Caco-2 (cell line): ENCODE measurements at regions not wholly inside any gene's neighbourhood (a gene's known extent, or its start where the extent isn't known, plus 50 kb on each side); places are given as distances from the start of the nearest gene placed in this dataset.

Experiments used
- BruUV-seq: library from RNA; stranded (reverse); fragments of 400-500 nt; replicated peaks from 2 replicates; lab custom pipeline; 2021; lab: Mats Ljungman, UMichigan
- CTCF ChIA-PET: fragments of 300-600 bp; sonication (Branson Sonifier 250); formaldehyde crosslinking; loops from one replicate; lab custom pipeline; 2022; ENCODE audit warnings: antibody characterized with exemption; lab: Charles Lee
- POLR2A ChIA-PET: fragments of 300-600 bp; sonication (Branson Sonifier 250); formaldehyde crosslinking; loops from one replicate; lab custom pipeline; 2022; ENCODE audit warnings: antibody characterized with exemption; lab: Charles Lee
- DNase-seq, 2 experiments: peaks; one replicate each; pipeline versions ENCODE4 v3.0.0 to v3.0.0-alpha.2; 2020 to 2022
- H3K27me3 ChIP-seq: replicated peaks from 2 replicates; pipeline ENCODE4 v1.6.0; 2011; ENCODE audit warnings: low read length; ENCODE audit not compliant: control insufficient read depth, insufficient read depth
- H3K36me3 ChIP-seq: 2 replicates; pipeline ENCODE4 v1.5.1; 2011; ENCODE audit warnings: low read length; ENCODE audit not compliant: control insufficient read depth, insufficient read depth
- H3K4me1 ChIP-seq: fragments of 250-450 bp; sonication (Bioruptor Pico); 2 replicates; pipeline ENCODE4 v1.5.1; 2020; ENCODE audit warnings: mild to moderate bottlenecking
- H3K4me3 ChIP-seq: 2 replicates; pipeline ENCODE4 v1.5.1; 2011; ENCODE audit warnings: low read depth, mild to moderate bottlenecking, control low read depth, low read length
- H3K9me3 ChIP-seq: fragments of 250-450 bp; sonication (Bioruptor Pico); 2 replicates; pipeline ENCODE4 v1.5.1; 2020; ENCODE audit warnings: mild to moderate bottlenecking, moderate library complexity
- H3K27ac Mint-ChIP-seq: one replicate; pipeline ENCODE4 v1.8.0; 2022; ENCODE audit warnings: mixed read lengths; ENCODE audit not compliant: unreplicated experiment
- H3K27me3 Mint-ChIP-seq: one replicate; pipeline ENCODE4 v1.8.0; 2022; ENCODE audit warnings: mixed read lengths; ENCODE audit not compliant: insufficient read depth, unreplicated experiment
- H3K36me3 Mint-ChIP-seq: one replicate; pipeline ENCODE4 v1.8.0; 2022; ENCODE audit warnings: mild to moderate bottlenecking, mixed read lengths; ENCODE audit not compliant: insufficient read depth, unreplicated experiment
- H3K4me1 Mint-ChIP-seq: one replicate; pipeline ENCODE4 v1.8.0; 2022; ENCODE audit warnings: low read depth, mixed read lengths; ENCODE audit not compliant: unreplicated experiment
- H3K4me3 Mint-ChIP-seq: one replicate; pipeline ENCODE4 v1.8.0; 2022; ENCODE audit warnings: mild to moderate bottlenecking, moderate library complexity, mixed read lengths; ENCODE audit not compliant: unreplicated experiment
- H3K9me3 Mint-ChIP-seq: one replicate; pipeline ENCODE4 v1.8.0; 2022; ENCODE audit warnings: mixed read lengths; ENCODE audit not compliant: unreplicated experiment
- intact Hi-C: fragments of 100-400 bp; cut with micrococcal nuclease; formaldehyde crosslinking; loops from one replicate; pipeline ENCODE4 v1.10.0; 2022; ENCODE audit not compliant: unreplicated experiment
- TF ChIP-seq, protein P1 (sequence below), 2 experiments: fragments of 200-600 bp in 1 of 2; IDR thresholded peaks; 1 replicate in 1 of 2; 2 replicates in 1 of 2; pipeline versions ENCODE4 v1.5.1 to v1.8.0; 2011 to 2022; ENCODE audit warnings: antibody characterized with exemption in 1 of 2, control low read depth in 1 of 2, inconsistent platforms in 1 of 2, low read depth in 1 of 2, low read length in 1 of 2, mild to moderate bottlenecking in 1 of 2, moderate library complexity in 1 of 2; ENCODE audit not compliant: insufficient read depth in 1 of 2, severe bottlenecking in 1 of 2, unreplicated experiment in 1 of 2

DNA sequence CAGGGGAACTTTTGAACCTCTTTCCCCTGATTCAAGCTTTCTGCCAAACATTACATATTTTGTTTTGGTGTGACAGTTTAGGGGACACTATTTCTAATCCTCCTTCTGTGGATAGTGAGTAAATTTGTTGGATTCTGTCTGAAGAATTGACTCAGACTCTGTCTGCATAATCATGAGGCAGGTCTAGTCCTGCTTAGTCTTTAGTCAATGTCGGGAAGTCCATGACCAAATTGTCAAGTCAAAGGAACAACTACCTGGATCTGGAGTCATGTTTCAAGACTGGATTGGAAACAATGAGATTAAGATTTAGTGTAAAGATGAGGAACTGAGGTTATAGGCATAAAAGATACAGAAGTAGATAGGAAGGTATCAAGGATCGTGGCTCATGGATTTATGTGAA is 100.9 kb downstream of the MAGEB17 start:
- no peaks in the 10 kb centered on the region for H3K9me3 Mint-ChIP-seq
- Histone ChIP-seq H3K27me3 (no peaks in the 10 kb centered on the region), H3K4me3 (no peak overlapping the region), H3K4me1 (no peaks in the 10 kb centered on the region), H3K9me3 (no peaks in the 10 kb centered on the region), H3K36me3 (no peaks in the 10 kb centered on the region)
- no TSS peak for BruUV-seq
- ChIA-PET CTCF (interaction anchor here (0.6 kb wide), 1 partner anchor 362 kb away, joined by 5 read pairs; no protein-coding TSS in a partner anchor), POLR2A (no interaction called here)
- intact Hi-C loops: no loop called here
- no peaks in the 10 kb centered on the region for H3K36me3 Mint-ChIP-seq
- no peak overlapping the region for H3K27ac Mint-ChIP-seq
- H3K4me1 Mint-ChIP-seq: no peaks in the 10 kb centered on the region
- H3K27me3 Mint-ChIP-seq: peaks cover 3% of the 10 kb centered on the region
- DNase-seq: no peak
- TF ChIP-seq, protein P1, sequence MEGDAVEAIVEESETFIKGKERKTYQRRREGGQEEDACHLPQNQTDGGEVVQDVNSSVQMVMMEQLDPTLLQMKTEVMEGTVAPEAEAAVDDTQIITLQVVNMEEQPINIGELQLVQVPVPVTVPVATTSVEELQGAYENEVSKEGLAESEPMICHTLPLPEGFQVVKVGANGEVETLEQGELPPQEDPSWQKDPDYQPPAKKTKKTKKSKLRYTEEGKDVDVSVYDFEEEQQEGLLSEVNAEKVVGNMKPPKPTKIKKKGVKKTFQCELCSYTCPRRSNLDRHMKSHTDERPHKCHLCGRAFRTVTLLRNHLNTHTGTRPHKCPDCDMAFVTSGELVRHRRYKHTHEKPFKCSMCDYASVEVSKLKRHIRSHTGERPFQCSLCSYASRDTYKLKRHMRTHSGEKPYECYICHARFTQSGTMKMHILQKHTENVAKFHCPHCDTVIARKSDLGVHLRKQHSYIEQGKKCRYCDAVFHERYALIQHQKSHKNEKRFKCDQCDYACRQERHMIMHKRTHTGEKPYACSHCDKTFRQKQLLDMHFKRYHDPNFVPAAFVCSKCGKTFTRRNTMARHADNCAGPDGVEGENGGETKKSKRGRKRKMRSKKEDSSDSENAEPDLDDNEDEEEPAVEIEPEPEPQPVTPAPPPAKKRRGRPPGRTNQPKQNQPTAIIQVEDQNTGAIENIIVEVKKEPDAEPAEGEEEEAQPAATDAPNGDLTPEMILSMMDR (IDR thresholded peaks at IDR 0.05; ENCODE audit: insufficient read depth in 1 of 2, low read depth in 1 of 2, low read length in 1 of 2, severe bottlenecking in 1 of 2, unreplicated experiment in 1 of 2): no peak
- H3K4me3 Mint-ChIP-seq: no peak overlapping the region

DNA sequence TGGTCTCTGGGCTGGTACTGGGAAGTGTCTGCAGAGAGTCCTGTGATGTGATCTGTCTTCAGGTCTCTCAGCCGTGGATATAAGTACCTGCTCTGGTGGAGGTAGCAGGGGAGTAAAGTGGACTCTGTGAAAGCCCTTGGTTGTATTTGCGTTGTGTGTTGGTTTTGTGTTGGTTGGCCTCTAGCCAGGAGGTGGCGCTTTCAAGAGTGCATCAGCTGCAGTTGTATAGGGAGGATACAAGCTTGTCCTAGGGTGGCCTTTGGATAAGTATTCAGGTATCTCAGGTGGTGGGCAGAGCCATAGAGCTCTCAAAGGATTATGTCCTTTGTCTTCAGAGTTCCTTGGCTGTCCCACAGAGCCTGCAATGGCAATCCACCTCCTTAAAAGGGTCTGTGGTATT is 111.6 kb downstream of the MAGEB17 start:
- ChIA-PET CTCF (no interaction called here), POLR2A (no interaction called here)
- Histone ChIP-seq H3K4me1 (no peaks in the 10 kb centered on the region), H3K27me3 (no peaks in the 10 kb centered on the region), H3K9me3 (no peaks in the 10 kb centered on the region), H3K4me3 (no peak overlapping the region), H3K36me3 (no peaks in the 10 kb centered on the region)
- no peak overlapping the region for H3K27ac Mint-ChIP-seq
- H3K27me3 Mint-ChIP-seq: peaks cover 3% of the 10 kb centered on the region
- intact Hi-C loops: no loop called here
- H3K4me3 Mint-ChIP-seq: no peak overlapping the region
- H3K9me3 Mint-ChIP-seq: no peaks in the 10 kb centered on the region
- TF ChIP-seq, protein P1 (IDR thresholded peaks at IDR 0.05; ENCODE audit: insufficient read depth in 1 of 2, low read depth in 1 of 2, low read length in 1 of 2, severe bottlenecking in 1 of 2, unreplicated experiment in 1 of 2): no peak
- H3K4me1 Mint-ChIP-seq: no peaks in the 10 kb centered on the region
- peak in 1 of 2 experiments; percentile 2 for DNase-seq
- H3K36me3 Mint-ChIP-seq: no peaks in the 10 kb centered on the region
- no TSS peak for BruUV-seq

DNA sequence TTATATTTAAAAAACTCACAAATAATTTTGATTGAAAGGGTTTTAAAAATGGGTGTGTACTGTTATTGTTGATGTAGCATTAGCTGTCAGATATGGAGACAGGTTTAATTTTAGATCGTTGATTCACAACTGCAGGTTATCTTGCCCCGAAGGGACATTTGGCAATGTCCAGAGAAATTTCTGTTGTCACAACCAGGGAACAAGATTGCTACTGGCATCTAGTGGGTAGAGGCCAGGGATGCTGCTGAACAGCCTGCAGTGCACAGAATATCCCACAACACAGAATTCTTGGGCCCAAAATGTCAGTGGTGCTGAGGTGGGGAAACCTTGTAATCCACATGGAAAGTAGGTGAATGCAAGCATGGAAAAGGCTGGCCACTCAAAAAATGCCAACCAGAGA is 114.9 kb downstream of the MAGEB17 start:
- BruUV-seq: no TSS peak
- intact Hi-C loops: no loop called here
- DNase-seq: no peak
- Histone ChIP-seq H3K36me3 (no peaks in the 10 kb centered on the region), H3K9me3 (no peaks in the 10 kb centered on the region), H3K4me3 (no peak overlapping the region), H3K4me1 (no peaks in the 10 kb centered on the region), H3K27me3 (no peaks in the 10 kb centered on the region)
- H3K9me3 Mint-ChIP-seq: no peaks in the 10 kb centered on the region
- H3K4me1 Mint-ChIP-seq: no peaks in the 10 kb centered on the region
- ChIA-PET CTCF (no interaction called here), POLR2A (no interaction called here)
- no peak overlapping the region for H3K27ac Mint-ChIP-seq
- no peaks in the 10 kb centered on the region for H3K36me3 Mint-ChIP-seq
- peaks cover 3% of the 10 kb centered on the region for H3K27me3 Mint-ChIP-seq
- TF ChIP-seq, protein P1 (IDR thresholded peaks at IDR 0.05; ENCODE audit: insufficient read depth in 1 of 2, low read depth in 1 of 2, low read length in 1 of 2, severe bottlenecking in 1 of 2, unreplicated experiment in 1 of 2): no peak
- H3K4me3 Mint-ChIP-seq: no peak overlapping the region
